HG02571 (cell line): ENCODE measurements at regions not wholly inside any gene's neighbourhood (a gene's known extent, or its start where the extent isn't known, plus 50 kb on each side); places are given as distances from the start of the nearest gene placed in this dataset.
"Not testable (repeated sequence)": the region's sequence is repeated elsewhere in the genome, so short reads cannot be mapped to it uniquely, and the experiment has no call there.

Source experiments
- ATAC-seq: cut with Tn5 transposase; IDR thresholded peaks from one replicate; pipeline ENCODE4 v1.9.1; 2021; ENCODE audit warnings: mild to moderate bottlenecking, moderate library complexity; ENCODE audit not compliant: unreplicated experiment

- no peak for ATAC-seq
These were observed 162.7 kb upstream of the NT5E start for GRCh38 chr6:85287158-85287557.

- ATAC-seq: not testable (repeated sequence)
These were observed 163.4 kb upstream of the NT5E start for GRCh38 chr6:85286507-85286906.

DNA sequence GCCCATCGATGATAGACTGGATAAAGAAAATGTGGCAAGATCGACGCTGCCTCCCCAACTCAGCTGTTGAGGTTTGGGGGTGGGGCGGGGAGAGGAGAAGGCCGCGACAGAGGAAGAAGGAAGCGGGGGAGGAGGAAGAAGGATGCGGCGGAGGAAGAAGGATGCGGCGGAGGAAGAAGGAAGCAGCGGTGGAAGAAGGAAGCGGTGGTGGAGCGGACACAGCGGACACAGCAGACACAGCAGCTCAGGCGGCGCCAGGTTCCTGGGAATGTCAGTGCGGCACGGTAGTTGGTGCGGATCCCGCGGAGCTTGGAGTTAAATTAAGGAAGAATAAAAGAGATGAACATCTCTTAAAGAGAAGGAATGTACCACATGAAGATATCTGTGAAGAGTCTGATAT is 163.9 kb upstream of the NT5E start:
- no peak for ATAC-seq

DNA sequence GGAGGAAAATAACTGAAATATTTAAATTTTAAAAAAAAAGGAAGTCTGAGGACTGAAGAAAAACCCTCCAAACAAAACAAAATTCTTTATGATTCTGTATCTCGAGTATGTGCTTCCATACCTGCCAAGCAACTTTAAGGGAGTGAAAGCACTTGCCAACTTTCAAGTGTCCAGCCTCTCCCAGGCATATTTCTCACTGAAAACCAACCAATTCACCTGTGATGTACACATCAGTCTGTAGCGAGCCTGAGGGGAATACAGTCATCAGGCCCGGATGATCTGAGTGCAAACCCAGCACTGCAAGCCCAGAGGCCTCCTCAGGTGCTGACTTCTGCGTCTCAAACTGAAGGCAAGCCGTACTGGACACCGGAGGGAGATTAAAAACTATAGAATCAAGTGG is 164.8 kb upstream of the NT5E start:
- ATAC-seq: no peak

DNA sequence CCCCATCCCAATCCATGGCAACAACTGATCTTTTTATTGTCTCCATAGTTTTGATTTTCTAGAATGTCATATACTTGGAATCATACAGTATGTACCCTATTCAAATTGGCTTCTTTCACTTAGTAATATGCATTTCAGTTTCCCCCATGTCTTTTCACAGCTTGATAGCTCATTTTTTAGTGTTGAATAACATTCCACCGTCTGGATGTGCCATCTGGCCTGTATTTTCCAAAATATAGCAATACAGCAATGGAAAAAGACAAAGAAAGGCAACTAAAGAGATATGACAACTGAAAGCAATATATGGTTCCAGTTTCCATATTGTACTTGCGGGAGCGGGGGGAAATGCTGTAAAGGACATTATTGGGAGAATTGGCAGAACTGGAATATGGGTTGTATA is 166.4 kb upstream of the NT5E start:
- ATAC-seq: no peak

GRCh38 chr6:85278466-85279035 is 171.3 kb upstream of the NT5E start:
- no peak for ATAC-seq

GRCh38 chr6:85276026-85276425 is 173.9 kb upstream of the NT5E start:
- not testable (repeated sequence) for ATAC-seq

- ATAC-seq: no peak
These were observed 174.4 kb upstream of the NT5E start for GRCh38 chr6:85275338-85275985.

- no peak for ATAC-seq
These were observed 176.0 kb upstream of the NT5E start for GRCh38 chr6:85273870-85274269.

DNA sequence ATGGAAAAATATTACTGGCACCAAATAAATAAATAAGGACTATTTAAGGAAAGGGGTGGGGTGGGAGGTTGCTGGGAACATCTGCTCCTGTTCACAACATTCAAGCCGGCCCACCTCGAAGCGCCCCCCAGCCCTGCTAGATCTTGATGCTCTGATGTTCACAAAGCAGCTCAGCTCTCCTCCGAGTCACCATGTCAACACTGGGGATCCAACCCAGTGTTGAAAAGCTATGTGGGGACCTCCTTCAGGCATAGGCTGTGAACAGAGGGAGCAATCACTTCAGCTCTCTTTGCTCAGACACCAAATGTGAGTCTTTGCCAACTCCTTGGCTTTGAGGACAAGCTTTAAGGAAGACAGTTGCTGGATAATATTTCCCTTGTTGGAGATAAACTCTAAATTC is 176.8 kb upstream of the NT5E start:
- ATAC-seq: no peak

DNA sequence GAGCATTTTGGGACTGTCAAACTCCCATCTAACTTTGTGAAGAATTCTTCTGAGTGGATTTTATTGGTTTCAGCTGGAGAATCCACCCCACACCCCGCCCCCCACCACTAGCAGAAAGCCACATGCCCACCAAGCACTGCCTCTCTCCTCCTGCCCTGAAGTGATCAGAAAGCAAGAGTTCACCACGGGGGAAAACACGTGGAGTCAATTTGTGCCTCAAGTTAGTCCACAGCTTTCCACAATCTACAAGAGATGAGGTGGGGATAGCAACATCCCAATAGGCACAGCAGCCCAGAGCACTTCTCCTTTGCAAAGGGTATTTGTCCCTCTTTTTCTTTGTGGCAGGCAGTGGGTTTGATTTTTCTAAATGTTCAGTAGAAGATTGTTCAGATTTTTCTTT is 177.3 kb upstream of the NT5E start:
- ATAC-seq: no peak

GRCh38 chr6:85262621-85263020 is 187.3 kb upstream of the NT5E start:
- no peak for ATAC-seq

- no peak for ATAC-seq
These were observed 188.6 kb upstream of the NT5E start for GRCh38 chr6:85261271-85261670.

DNA sequence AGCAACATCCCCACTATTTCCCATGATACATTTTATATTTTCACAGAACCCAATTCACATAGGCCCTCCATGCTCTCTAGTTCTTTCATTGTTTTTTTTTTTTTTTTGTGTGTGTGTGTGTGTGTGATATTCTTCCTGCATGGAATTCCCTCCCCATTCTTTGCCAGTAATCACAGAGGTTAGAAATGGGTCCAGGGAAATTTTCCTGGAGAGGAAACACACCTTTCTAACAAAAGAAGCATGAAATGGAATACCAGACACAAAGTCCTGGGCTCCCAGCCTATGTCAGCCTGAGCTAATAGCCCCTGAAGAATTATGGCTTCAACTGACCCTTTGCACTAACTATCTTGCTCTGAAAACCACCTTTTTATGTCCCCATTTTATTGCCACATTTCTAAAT is 194.2 kb upstream of the NT5E start:
- no peak for ATAC-seq

DNA sequence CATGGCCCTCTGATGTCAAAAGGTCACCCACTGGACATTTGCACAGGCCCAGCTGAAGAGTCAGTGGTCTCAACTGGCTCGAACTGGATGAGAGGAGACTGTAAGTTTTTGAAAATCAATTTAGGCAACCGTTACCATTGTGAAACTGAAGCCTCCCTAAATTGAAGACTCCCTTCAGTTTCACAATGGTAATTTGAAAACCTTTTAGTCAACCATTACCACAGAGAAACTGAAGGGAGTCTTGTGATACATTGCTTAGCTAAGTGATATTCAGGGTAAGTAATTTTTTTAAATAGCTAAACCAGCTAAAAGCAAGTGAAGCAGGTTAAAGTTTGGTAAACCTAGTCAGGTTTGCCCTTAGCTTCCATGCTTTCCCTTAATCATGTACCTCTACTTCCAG is 197.3 kb upstream of the NT5E start:
- no peak for ATAC-seq

GRCh38 chr6:85252085-85252484 is 197.8 kb upstream of the NT5E start:
- ATAC-seq: no peak

GRCh38 chr6:85251300-85251699 is 198.6 kb upstream of the NT5E start:
- ATAC-seq: no peak

GRCh38 chr6:85250586-85251220 is 199.2 kb upstream of the NT5E start:
- ATAC-seq: no peak

- ATAC-seq: no peak
These were observed 204.9 kb upstream of the NT5E start for GRCh38 chr6:85245004-85245403.

- no peak for ATAC-seq
These were observed 208.3 kb upstream of the NT5E start for GRCh38 chr6:85241498-85242052.

- no peak for ATAC-seq
These were observed 209.0 kb upstream of the NT5E start for GRCh38 chr6:85240787-85241385.

DNA sequence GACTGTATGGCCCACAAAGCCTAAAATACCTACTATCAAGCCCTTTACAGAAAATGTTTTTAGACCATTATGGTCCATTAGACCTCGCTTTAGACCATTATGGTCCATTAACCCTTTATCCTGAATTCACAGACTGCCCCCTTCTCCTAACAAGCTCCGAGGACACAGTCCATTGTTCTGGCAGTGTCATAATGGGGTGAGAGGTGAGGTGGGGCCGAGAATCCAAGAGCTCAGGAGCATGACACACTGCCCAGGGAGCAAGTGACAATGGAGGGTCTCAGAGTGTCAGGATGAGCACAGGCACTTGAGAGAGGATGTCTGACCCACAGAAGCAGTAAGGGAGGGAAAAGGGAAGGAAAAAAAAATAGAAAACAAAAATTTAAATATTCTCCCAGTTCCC is 212.4 kb upstream of the NT5E start:
- no peak for ATAC-seq
